Gastrocnemius medialis (tissue), 4 donors: ENCODE measurements at regions not wholly inside any gene's neighbourhood (a gene's known extent, or its start where the extent isn't known, plus 50 kb on each side); places are given as distances from the start of the nearest gene placed in this dataset.

Experiments used
- CTCF ChIP-seq, 5 experiments: fragments of 450-650 bp in 3 of 5; fragments of 200-600 bp in 2 of 5; sonication (generic) in 2 of 5; IDR thresholded peaks in 4 of 5; conservative IDR thresholded peaks in 1 of 5; 1 replicate in 4 of 5; 2 replicates in 1 of 5; pipeline ENCODE4 v1.5.1; 2016 to 2019; ENCODE audit warnings: antibody characterized with exemption in 5 of 5, mild to moderate bottlenecking in 3 of 5, moderate library complexity in 3 of 5
- POLR2A ChIP-seq, 2 donors: fragments of 450-650 bp; IDR thresholded peaks; one replicate each; pipeline ENCODE4 v1.6.1; 2017; ENCODE audit warnings: antibody characterized with exemption in 2 of 2, mild to moderate bottlenecking in 2 of 2, moderate library complexity in 2 of 2

GRCh38 chr9:27717991-27718390 is 144.7 kb upstream of the C9orf72 start:
- TF ChIP-seq CTCF (IDR thresholded peaks at IDR 0.05 in 4 of 5, conservative IDR thresholded peaks at IDR 0.05 in 1 of 5), result no peak
- no peak for TF ChIP-seq POLR2A (IDR thresholded peaks at IDR 0.05)
